Fibroblast of pulmonary artery (primary cell): ENCODE measurements at regions not wholly inside any gene's neighbourhood (a gene's known extent, or its start where the extent isn't known, plus 50 kb on each side); places are given as distances from the start of the nearest gene placed in this dataset.

Source experiments
- DNase-seq: peaks from one replicate; pipeline ENCODE4 v3.0.0-alpha.2; 2010; ENCODE audit warnings: low read depth
- H3K4me3 ChIP-seq: replicated peaks from 2 replicates; pipeline ENCODE4 v1.5.1; 2011; ENCODE audit warnings: low read depth, mild to moderate bottlenecking, control low read depth, low read length, moderate library complexity
- CTCF ChIP-seq: IDR thresholded peaks from 2 replicates; pipeline ENCODE4 v1.5.1; 2011; ENCODE audit warnings: mild to moderate bottlenecking, control low read depth, low read length, inconsistent platforms; ENCODE audit errors: missing control alignments

GRCh38 chr13:82614086-82614485 lies 1268.2 kb downstream of the SLITRK1 start:
- DNase-seq: no peak

GRCh38 chr13:82606008-82606407 lies 1276.3 kb downstream of the SLITRK1 start:
- no peak for TF ChIP-seq CTCF
- DNase-seq: no peak

More at GRCh38 chr13:82614086-82614485, 1268.2 kb downstream of the SLITRK1 start:
- no peak for TF ChIP-seq CTCF
- no peak overlapping the region for H3K4me3 ChIP-seq

DNA sequence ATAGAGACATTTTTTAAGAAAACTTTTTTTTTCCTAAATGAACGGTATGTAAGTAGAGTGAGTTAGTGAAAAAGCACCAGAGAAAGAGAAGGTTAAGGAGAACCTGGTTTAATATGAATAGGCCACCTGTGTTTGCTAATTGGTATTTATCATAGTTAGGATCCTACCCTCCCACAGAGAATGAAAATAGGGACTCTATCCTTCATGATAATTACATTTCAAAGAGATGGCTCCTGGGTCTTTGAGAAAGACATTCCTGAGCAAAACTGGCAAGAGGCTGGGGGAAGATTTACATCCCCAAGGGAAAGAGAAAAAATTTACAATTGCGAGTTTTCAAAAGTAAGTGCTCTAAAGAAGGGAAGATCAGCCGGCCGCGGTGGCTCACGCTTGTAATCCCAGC lies 1284.5 kb downstream of the SLITRK1 start:
- H3K4me3 ChIP-seq: no peak overlapping the region
- no peak for DNase-seq
- TF ChIP-seq CTCF: no peak

More at GRCh38 chr13:82606008-82606407, 1276.3 kb downstream of the SLITRK1 start:
- no peak overlapping the region for H3K4me3 ChIP-seq

GRCh38 chr13:82593239-82593638 lies 1289.0 kb downstream of the SLITRK1 start:
- no peak overlapping the region for H3K4me3 ChIP-seq
- TF ChIP-seq CTCF: no peak
- no peak for DNase-seq

- no peak for DNase-seq
- TF ChIP-seq CTCF: no peak
- H3K4me3 ChIP-seq: no peak overlapping the region
Observed at GRCh38 chr13:82571653-82572052, 1310.6 kb downstream of the SLITRK1 start.

GRCh38 chr13:82569581-82569980 lies 1312.7 kb downstream of the SLITRK1 start:
- DNase-seq: no peak

More at GRCh38 chr13:82569581-82569980, 1312.7 kb downstream of the SLITRK1 start:
- no peak overlapping the region for H3K4me3 ChIP-seq
- no peak for TF ChIP-seq CTCF
